HG03378 (cell line): ENCODE measurements at regions not wholly inside any gene's neighbourhood (a gene's known extent, or its start where the extent isn't known, plus 50 kb on each side); places are given as distances from the start of the nearest gene placed in this dataset.
"Not testable (repeated sequence)": the region's sequence is repeated elsewhere in the genome, so short reads cannot be mapped to it uniquely, and the experiment has no call there.

Experiments used
- ATAC-seq: cut with Tn5 transposase; IDR thresholded peaks from one replicate; pipeline ENCODE4 v1.9.1; 2021; ENCODE audit warnings: mild to moderate bottlenecking, moderate library complexity; ENCODE audit not compliant: unreplicated experiment

GRCh38 chr5:2165203-2165602, 282.5 kb upstream of the IRX4 start:
- ATAC-seq: no peak

DNA sequence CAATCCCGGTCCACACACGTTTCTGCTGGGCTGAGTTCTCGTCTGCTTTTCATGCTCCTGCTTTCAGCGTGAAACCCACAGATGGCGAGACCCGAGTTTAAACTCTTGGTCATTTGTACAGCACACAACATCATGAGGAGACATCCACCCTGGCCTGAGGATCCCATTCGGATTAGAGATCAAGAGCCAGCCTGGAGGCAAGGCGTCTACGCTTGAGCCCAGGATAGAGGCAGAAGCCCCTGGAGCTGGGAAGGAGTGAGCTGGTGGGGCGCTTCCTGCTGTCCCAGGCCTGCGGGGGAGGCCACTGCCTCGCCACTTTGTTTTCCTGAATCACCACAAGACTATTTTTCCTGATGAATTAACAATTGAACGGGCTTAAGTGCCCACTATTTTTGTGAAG, 281.9 kb upstream of the IRX4 start:
- ATAC-seq: no peak

- ATAC-seq: no peak
Measured at GRCh38 chr5:2163940-2164490, 281.3 kb upstream of the IRX4 start.

- ATAC-seq: no peak
Measured at GRCh38 chr5:2163060-2163856, 280.5 kb upstream of the IRX4 start.

- no peak for ATAC-seq
Measured at GRCh38 chr5:2160811-2161210, 278.1 kb upstream of the IRX4 start.

- no peak for ATAC-seq
Measured at GRCh38 chr5:2158767-2159166, 276.0 kb upstream of the IRX4 start.

- ATAC-seq: no peak
Measured at GRCh38 chr5:2158109-2158508, 275.4 kb upstream of the IRX4 start.

GRCh38 chr5:2157372-2157771, 274.6 kb upstream of the IRX4 start:
- no peak for ATAC-seq

DNA sequence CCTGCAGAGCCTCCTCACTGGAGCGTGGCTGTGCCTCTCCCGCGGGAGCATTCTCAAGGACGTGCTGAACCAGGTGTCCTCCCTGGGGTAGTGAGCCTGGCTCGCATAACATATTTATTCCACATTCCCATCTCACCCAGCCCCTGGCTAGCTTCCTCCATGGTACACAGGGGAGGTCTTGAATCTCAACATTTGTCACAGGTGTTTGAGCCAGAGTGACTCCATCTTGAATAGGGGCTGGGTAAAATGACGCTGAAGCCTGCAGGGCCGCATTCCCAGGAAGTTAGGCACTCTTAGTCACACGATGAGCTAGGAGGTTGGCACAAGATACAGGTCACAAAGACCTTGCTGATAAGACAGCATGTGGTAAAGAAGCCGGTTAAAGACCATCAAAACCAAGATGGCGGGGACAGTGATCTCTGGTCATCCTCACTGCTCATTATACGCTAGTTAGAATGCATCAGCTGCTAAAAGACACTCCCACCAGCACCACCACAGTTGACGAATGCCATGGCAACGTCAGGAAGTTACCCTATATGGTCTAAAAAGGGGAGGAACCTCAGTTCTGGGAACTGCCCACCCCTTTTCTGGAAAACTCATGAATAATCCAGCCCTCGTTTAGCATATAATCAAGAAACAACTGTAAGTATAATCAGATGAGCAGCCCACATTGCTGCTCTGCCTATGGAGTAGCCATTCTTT, 273.8 kb upstream of the IRX4 start:
- ATAC-seq: no peak

DNA sequence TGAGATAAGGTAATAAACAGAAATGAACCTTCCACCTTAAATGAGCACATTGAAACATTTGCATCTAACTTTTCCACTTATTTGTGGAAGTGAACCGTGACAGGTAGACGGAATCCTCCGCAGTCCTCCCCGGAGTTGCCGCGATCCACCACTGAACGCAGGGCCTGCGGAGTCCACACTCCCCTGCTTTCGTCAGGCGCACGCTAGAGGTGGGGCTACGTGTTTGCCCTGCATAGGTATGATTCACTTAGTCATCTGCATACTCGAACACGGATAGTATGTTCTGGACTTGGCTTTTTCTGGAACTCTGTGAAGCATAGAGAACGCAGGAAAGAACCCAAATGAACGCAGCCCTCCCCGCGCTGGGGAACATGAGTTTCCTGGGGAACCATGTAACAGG, 272.8 kb upstream of the IRX4 start:
- no peak for ATAC-seq

GRCh38 chr5:2153802-2154201, 271.1 kb upstream of the IRX4 start:
- ATAC-seq: no peak

GRCh38 chr5:2153350-2153749, 270.6 kb upstream of the IRX4 start:
- ATAC-seq: no peak

GRCh38 chr5:2151301-2151888, 268.7 kb upstream of the IRX4 start:
- ATAC-seq: not testable (repeated sequence)

DNA sequence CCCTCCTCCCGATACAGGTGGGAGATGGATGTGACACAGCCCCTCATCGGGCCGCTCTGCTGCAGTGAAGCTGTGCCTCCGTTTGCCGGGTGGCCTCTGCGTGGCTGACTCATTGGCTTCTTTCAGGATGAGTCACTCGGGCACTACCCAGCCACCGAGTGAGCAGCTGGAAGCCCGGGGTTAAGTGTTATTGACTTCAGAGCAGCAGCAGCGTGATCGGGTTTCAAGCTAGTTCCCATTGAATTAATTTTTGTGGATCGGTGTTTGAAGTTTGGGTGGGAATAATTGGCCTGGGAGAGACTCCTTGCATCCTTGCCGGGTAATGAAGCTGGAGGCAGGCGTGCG, 266.4 kb upstream of the IRX4 start:
- ATAC-seq: peak; percentile 53

GRCh38 chr5:2148312-2149194, 265.8 kb upstream of the IRX4 start:
- ATAC-seq: no peak

DNA sequence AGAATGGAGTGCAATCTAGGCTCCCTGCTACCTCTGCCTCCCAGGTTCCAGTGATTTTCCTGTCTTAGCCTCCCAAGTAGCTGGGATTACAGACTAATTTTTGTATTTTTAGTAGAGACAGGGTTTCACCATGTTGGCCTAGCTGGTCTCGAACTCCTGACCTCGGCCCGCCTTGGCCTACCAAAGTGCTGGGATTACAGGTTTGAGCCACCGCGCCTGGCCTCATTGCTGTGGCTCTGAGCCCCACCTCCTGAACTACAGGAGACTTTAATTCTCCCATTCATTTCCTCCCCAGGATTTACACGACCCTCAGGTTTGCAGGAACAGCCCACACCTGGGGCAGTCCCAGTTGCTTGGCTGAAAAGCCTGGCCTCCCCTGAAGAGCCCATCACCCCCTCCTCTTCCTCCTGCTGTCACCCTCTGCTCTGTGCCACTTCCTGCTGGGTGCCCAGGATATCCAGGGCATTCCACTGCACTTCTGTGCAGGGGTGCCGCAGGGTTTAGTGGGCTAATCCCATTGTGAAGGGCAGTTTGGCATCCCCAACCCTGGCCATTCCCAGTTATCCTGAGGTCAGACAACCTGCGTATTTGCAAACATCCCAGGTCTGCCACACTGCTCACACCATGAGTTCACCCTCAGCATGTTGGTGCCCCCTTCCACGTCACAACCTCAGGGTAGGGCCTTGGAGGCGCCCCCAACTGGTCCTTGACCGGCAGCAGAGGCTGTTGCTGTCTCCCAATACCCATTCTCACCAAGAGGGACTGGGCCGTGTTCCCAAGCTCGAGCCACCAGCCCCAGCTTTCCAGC, 265.0 kb upstream of the IRX4 start:
- no peak for ATAC-seq

- ATAC-seq: no peak
Measured at GRCh38 chr5:2143646-2144353, 261.1 kb upstream of the IRX4 start.

GRCh38 chr5:2143088-2143487, 260.4 kb upstream of the IRX4 start:
- ATAC-seq: no peak

GRCh38 chr5:2142456-2142954, 259.8 kb upstream of the IRX4 start:
- no peak for ATAC-seq
